ENCODE measurements at regions not wholly inside any gene's neighbourhood (a gene's known extent, or its start where the extent isn't known, plus 50 kb on each side); places are given as distances from the start of the nearest gene placed in this dataset.

DNA sequence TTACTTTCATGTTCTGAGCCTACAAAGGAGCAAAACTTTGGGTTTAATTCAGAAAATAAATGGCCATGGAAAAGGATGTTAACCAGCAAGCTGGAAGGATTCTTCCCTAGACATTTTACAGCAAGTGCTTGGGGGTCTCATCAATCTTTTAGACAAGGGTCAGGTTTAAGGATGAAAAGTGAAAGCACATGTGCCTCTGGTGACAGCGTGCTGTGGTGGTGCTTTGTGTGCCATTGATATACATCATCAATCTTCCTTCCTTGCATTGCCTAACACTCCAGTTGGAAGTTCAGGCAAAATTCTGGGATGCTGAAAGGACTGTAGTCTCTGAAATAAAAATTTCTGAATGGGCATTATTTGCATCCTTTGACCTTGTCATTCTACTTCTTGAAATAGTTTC is 171.2 kb downstream of the KCNE4 start:
- H3K4me3 ChIP-seq (ENCODE audit: low read depth, low read length), result no peak overlapping the region
- TF ChIP-seq, protein P1, sequence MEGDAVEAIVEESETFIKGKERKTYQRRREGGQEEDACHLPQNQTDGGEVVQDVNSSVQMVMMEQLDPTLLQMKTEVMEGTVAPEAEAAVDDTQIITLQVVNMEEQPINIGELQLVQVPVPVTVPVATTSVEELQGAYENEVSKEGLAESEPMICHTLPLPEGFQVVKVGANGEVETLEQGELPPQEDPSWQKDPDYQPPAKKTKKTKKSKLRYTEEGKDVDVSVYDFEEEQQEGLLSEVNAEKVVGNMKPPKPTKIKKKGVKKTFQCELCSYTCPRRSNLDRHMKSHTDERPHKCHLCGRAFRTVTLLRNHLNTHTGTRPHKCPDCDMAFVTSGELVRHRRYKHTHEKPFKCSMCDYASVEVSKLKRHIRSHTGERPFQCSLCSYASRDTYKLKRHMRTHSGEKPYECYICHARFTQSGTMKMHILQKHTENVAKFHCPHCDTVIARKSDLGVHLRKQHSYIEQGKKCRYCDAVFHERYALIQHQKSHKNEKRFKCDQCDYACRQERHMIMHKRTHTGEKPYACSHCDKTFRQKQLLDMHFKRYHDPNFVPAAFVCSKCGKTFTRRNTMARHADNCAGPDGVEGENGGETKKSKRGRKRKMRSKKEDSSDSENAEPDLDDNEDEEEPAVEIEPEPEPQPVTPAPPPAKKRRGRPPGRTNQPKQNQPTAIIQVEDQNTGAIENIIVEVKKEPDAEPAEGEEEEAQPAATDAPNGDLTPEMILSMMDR (IDR thresholded peaks at IDR 0.05; ENCODE audit: borderline replicate concordance, insufficient read depth, low read depth, low read length), result no peak

DNA sequence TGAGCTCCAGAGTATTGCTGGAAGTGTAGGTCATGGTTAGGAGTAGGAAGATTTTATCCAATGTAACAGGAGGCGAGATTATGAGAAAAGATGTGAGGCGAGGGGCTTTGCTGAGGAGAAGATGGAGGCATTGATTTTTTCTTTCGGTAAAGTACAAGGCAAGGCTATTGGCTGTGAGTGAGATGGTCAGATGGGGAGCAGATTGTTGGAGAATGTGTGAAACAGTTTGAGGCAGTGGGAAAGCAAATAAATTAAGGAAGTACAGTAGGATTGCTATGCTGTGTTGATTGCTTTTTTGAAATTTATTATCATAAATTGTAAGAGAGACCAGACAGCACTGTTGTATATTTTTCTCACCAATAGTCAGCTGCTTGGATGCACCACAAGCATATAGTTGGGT is 173.3 kb downstream of the KCNE4 start:
- TF ChIP-seq, protein P1 (IDR thresholded peaks at IDR 0.05; ENCODE audit: borderline replicate concordance, insufficient read depth, low read depth, low read length), result no peak
- H3K4me3 ChIP-seq (ENCODE audit: low read depth, low read length), result no peak overlapping the region

GRCh38 chr2:223226264-223226663 is 174.3 kb downstream of the KCNE4 start:
- TF ChIP-seq, protein P1 (IDR thresholded peaks at IDR 0.05; ENCODE audit: borderline replicate concordance, insufficient read depth, low read depth, low read length), result no peak
- no peak overlapping the region for H3K4me3 ChIP-seq (ENCODE audit: low read depth, low read length)

DNA sequence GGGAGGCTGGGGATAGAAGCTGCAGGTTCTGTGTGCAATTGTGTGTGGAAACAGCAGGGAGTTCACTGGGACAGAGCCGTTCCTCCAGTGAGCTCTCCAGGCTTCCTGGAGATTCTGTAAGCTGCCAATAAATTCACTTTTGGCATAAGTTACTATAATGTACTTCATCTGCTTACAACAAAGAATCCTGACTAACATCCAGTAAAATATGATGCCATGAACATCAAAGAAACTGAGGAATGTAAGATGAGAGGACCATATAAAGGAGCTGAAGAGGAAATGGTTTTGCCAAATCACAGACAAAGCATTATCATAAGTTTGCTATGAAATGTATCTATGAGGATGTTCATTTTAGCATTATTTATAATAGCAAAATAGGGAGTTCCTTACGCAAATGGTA is 175.3 kb downstream of the KCNE4 start:
- no peak overlapping the region for H3K4me3 ChIP-seq (ENCODE audit: low read depth, low read length)
- TF ChIP-seq, protein P1 (IDR thresholded peaks at IDR 0.05; ENCODE audit: borderline replicate concordance, insufficient read depth, low read depth, low read length), result no peak

DNA sequence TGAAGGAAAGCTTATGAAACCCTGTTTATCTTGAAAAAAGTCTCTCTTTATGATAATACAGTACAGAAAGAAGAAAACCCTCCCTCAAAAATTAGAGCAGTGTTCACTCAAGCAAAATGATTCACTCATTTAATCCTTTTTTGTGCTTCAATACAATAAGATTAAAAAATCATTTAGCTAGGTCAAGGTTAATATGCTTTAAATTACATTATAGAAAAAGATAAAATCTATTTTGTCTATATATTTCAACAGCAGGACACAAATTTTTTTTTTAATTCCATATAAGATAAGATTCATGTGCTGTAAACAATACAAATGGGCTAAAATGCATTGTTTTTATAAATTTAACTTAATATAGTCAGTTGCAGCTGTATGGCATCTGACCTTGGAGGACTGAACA is 176.9 kb downstream of the KCNE4 start:
- no peak overlapping the region for H3K4me3 ChIP-seq (ENCODE audit: low read depth, low read length)
- TF ChIP-seq, protein P1 (IDR thresholded peaks at IDR 0.05; ENCODE audit: borderline replicate concordance, insufficient read depth, low read depth, low read length), result no peak

- TF ChIP-seq, protein P1 (IDR thresholded peaks at IDR 0.05; ENCODE audit: borderline replicate concordance, insufficient read depth, low read depth, low read length), result no peak
- H3K4me3 ChIP-seq (ENCODE audit: low read depth, low read length), result no peak overlapping the region
Observed at GRCh38 chr2:223230352-223230751, 178.4 kb downstream of the KCNE4 start.

DNA sequence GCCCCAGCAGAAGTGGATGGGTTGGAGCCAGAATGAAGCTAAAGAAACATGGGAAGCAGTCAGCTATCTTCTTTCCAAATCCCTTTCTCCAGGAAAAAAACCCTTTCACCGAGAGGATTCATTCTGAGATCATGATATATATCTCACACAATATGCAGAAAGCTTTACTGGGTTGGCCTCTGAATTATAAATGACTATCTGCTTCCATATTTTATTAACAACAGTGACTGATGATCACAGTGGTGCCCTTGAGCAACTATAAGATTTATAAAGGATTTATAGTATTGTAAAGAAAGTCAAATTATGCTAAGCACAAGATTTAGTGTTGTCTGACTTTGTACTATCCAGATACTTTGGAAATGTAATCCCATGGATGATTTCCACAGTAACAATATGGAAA is 180.3 kb downstream of the KCNE4 start:
- TF ChIP-seq, protein P1 (IDR thresholded peaks at IDR 0.05; ENCODE audit: borderline replicate concordance, insufficient read depth, low read depth, low read length), result no peak

More for the DNA sequence above, 180.3 kb downstream of the KCNE4 start:
- no peak overlapping the region for H3K4me3 ChIP-seq (ENCODE audit: low read depth, low read length)
